Esophagus squamous epithelium (tissue), 4 donors: ENCODE measurements at regions not wholly inside any gene's neighbourhood (a gene's known extent, or its start where the extent isn't known, plus 50 kb on each side); places are given as distances from the start of the nearest gene placed in this dataset.

Experiments
- CTCF ChIP-seq, 6 experiments: fragments of 450-650 bp in 4 of 6; fragments of 200-600 bp in 2 of 6; sonication (generic) in 2 of 6; IDR thresholded peaks; one replicate each; pipeline ENCODE4 v1.5.1; 2016 to 2019; ENCODE audit warnings: antibody characterized with exemption in 6 of 6, mild to moderate bottlenecking in 4 of 6, moderate library complexity in 4 of 6
- POLR2A ChIP-seq, 4 donors: fragments of 450-650 bp; IDR thresholded peaks; one replicate each; pipeline ENCODE4 v1.6.1; 2017; ENCODE audit warnings: antibody characterized with exemption in 4 of 4, mild to moderate bottlenecking in 4 of 4, moderate library complexity in 3 of 4

DNA sequence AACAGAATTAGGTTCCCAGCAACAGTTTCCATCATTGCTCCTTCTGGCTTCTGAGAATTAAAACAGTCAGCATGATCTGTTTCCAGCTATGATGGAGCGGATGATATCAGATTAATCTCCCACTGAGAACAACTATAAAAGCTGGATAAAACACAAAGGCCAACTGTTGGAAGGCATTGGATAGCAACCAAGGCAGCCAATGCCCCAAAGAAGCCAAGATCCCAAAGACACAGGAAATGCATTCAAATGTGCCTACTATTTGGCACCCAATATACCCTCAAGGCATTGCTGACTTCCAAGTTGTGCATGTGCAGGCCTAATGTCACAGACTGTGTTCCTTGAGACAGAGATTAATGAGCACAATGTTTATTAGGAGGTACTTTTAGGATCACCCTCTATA lies 259.3 kb downstream of the ARHGAP12 start:
- no peak for TF ChIP-seq CTCF (IDR thresholded peaks at IDR 0.05)
- TF ChIP-seq POLR2A (IDR thresholded peaks at IDR 0.05): no peak
